ENCODE measurements at regions not wholly inside any gene's neighbourhood (a gene's known extent, or its start where the extent isn't known, plus 50 kb on each side); places are given as distances from the start of the nearest gene placed in this dataset.

- no peak overlapping the region for H3K4me3 ChIP-seq (ENCODE audit: low read length)
- H3K27me3 ChIP-seq (ENCODE audit: insufficient read depth, low read length), result no peaks in the 10 kb centered on the region
- H3K9me3 ChIP-seq (ENCODE audit: low read depth, low read length), result no peaks in the 10 kb centered on the region
- H3K4me1 ChIP-seq (ENCODE audit: insufficient read depth, low read length), result no peaks in the 10 kb centered on the region
Measured at GRCh38 chr13:109606520-109606919, 179.9 kb downstream of the IRS2 start.

- Histone ChIP-seq H3K4me3 (ENCODE audit: low read length) (no peak overlapping the region), H3K4me1 (ENCODE audit: insufficient read depth, low read length) (no peaks in the 10 kb centered on the region), H3K27me3 (ENCODE audit: insufficient read depth, low read length) (no peaks in the 10 kb centered on the region), H3K9me3 (ENCODE audit: low read depth, low read length) (no peaks in the 10 kb centered on the region)
Measured at GRCh38 chr13:109605846-109606245, 180.5 kb downstream of the IRS2 start.

- no peaks in the 10 kb centered on the region for H3K27me3 ChIP-seq (ENCODE audit: insufficient read depth, low read length)
- no peaks in the 10 kb centered on the region for H3K4me1 ChIP-seq (ENCODE audit: insufficient read depth, low read length)
- no peak overlapping the region for H3K4me3 ChIP-seq (ENCODE audit: low read length)
- no peaks in the 10 kb centered on the region for H3K9me3 ChIP-seq (ENCODE audit: low read depth, low read length)
Measured at GRCh38 chr13:109604894-109605293, 181.5 kb downstream of the IRS2 start.

GRCh38 chr13:109602356-109602755 lies 184.0 kb downstream of the IRS2 start:
- no peaks in the 10 kb centered on the region for H3K9me3 ChIP-seq (ENCODE audit: low read depth, low read length)
- H3K4me3 ChIP-seq (ENCODE audit: low read length), result no peak overlapping the region
- H3K27me3 ChIP-seq (ENCODE audit: insufficient read depth, low read length), result no peaks in the 10 kb centered on the region
- no peaks in the 10 kb centered on the region for H3K4me1 ChIP-seq (ENCODE audit: insufficient read depth, low read length)

GRCh38 chr13:109599901-109600657 lies 186.3 kb downstream of the IRS2 start:
- Histone ChIP-seq H3K4me1 (ENCODE audit: insufficient read depth, low read length) (no peaks in the 10 kb centered on the region), H3K9me3 (ENCODE audit: low read depth, low read length) (no peaks in the 10 kb centered on the region), H3K27me3 (ENCODE audit: insufficient read depth, low read length) (no peaks in the 10 kb centered on the region), H3K4me3 (ENCODE audit: low read length) (no peak overlapping the region)

- Histone ChIP-seq H3K27me3 (ENCODE audit: insufficient read depth, low read length) (no peaks in the 10 kb centered on the region), H3K4me1 (ENCODE audit: insufficient read depth, low read length) (no peaks in the 10 kb centered on the region), H3K4me3 (ENCODE audit: low read length) (no peak overlapping the region), H3K9me3 (ENCODE audit: low read depth, low read length) (no peaks in the 10 kb centered on the region)
Measured at GRCh38 chr13:109595471-109595870, 190.9 kb downstream of the IRS2 start.

- no peak overlapping the region for H3K4me3 ChIP-seq (ENCODE audit: low read length)
- no peaks in the 10 kb centered on the region for H3K27me3 ChIP-seq (ENCODE audit: insufficient read depth, low read length)
- no peaks in the 10 kb centered on the region for H3K9me3 ChIP-seq (ENCODE audit: low read depth, low read length)
- no peaks in the 10 kb centered on the region for H3K4me1 ChIP-seq (ENCODE audit: insufficient read depth, low read length)
Measured at GRCh38 chr13:109593230-109593629, 193.2 kb downstream of the IRS2 start.

GRCh38 chr13:109592770-109593169 lies 193.6 kb downstream of the IRS2 start:
- Histone ChIP-seq H3K27me3 (ENCODE audit: insufficient read depth, low read length) (no peaks in the 10 kb centered on the region), H3K4me3 (ENCODE audit: low read length) (no peak overlapping the region), H3K9me3 (ENCODE audit: low read depth, low read length) (no peaks in the 10 kb centered on the region), H3K4me1 (ENCODE audit: insufficient read depth, low read length) (no peaks in the 10 kb centered on the region)

GRCh38 chr13:109587689-109588088 lies 198.7 kb downstream of the IRS2 start:
- Histone ChIP-seq H3K4me3 (ENCODE audit: low read length) (no peak overlapping the region), H3K4me1 (ENCODE audit: insufficient read depth, low read length) (no peaks in the 10 kb centered on the region), H3K27me3 (ENCODE audit: insufficient read depth, low read length) (no peaks in the 10 kb centered on the region), H3K9me3 (ENCODE audit: low read depth, low read length) (no peaks in the 10 kb centered on the region)

GRCh38 chr13:109586509-109587346 lies 199.7 kb downstream of the IRS2 start:
- Histone ChIP-seq H3K27me3 (ENCODE audit: insufficient read depth, low read length) (no peaks in the 10 kb centered on the region), H3K4me3 (ENCODE audit: low read length) (no peak overlapping the region), H3K4me1 (ENCODE audit: insufficient read depth, low read length) (no peaks in the 10 kb centered on the region), H3K9me3 (ENCODE audit: low read depth, low read length) (no peaks in the 10 kb centered on the region)

- Histone ChIP-seq H3K4me1 (ENCODE audit: insufficient read depth, low read length) (no peaks in the 10 kb centered on the region), H3K4me3 (ENCODE audit: low read length) (no peak overlapping the region), H3K9me3 (ENCODE audit: low read depth, low read length) (no peaks in the 10 kb centered on the region), H3K27me3 (ENCODE audit: insufficient read depth, low read length) (no peaks in the 10 kb centered on the region)
Measured at GRCh38 chr13:109584844-109585361, 201.5 kb downstream of the IRS2 start.

GRCh38 chr13:109577191-109577700 lies 209.1 kb downstream of the IRS2 start:
- Histone ChIP-seq H3K4me1 (ENCODE audit: insufficient read depth, low read length) (no peaks in the 10 kb centered on the region), H3K4me3 (ENCODE audit: low read length) (no peak overlapping the region), H3K9me3 (ENCODE audit: low read depth, low read length) (no peaks in the 10 kb centered on the region), H3K27me3 (ENCODE audit: insufficient read depth, low read length) (no peaks in the 10 kb centered on the region)

- no peaks in the 10 kb centered on the region for H3K9me3 ChIP-seq (ENCODE audit: low read depth, low read length)
- no peak overlapping the region for H3K4me3 ChIP-seq (ENCODE audit: low read length)
- no peaks in the 10 kb centered on the region for H3K4me1 ChIP-seq (ENCODE audit: insufficient read depth, low read length)
- no peaks in the 10 kb centered on the region for H3K27me3 ChIP-seq (ENCODE audit: insufficient read depth, low read length)
Measured at GRCh38 chr13:109576331-109576813, 210.0 kb downstream of the IRS2 start.

GRCh38 chr13:109575821-109576220 lies 210.6 kb downstream of the IRS2 start:
- Histone ChIP-seq H3K4me1 (ENCODE audit: insufficient read depth, low read length) (peaks cover under 1% of the 10 kb centered on the region), H3K4me3 (ENCODE audit: low read length) (no peak overlapping the region), H3K27me3 (ENCODE audit: insufficient read depth, low read length) (no peaks in the 10 kb centered on the region), H3K9me3 (ENCODE audit: low read depth, low read length) (no peaks in the 10 kb centered on the region)

- no peak overlapping the region for H3K4me3 ChIP-seq (ENCODE audit: low read length)
- peaks cover 13% of the 10 kb centered on the region for H3K4me1 ChIP-seq (ENCODE audit: insufficient read depth, low read length)
- no peaks in the 10 kb centered on the region for H3K9me3 ChIP-seq (ENCODE audit: low read depth, low read length)
- no peaks in the 10 kb centered on the region for H3K27me3 ChIP-seq (ENCODE audit: insufficient read depth, low read length)
Measured at GRCh38 chr13:109572389-109572788, 214.0 kb downstream of the IRS2 start.

Data from mononuclear cell (primary cell).